ENCODE measurements at regions not wholly inside any gene's neighbourhood (a gene's known extent, or its start where the extent isn't known, plus 50 kb on each side); places are given as distances from the start of the nearest gene placed in this dataset.

GRCh38 chr10:90975096-90975495, 54.2 kb upstream of the ANKRD1 start:
- Histone ChIP-seq H3K4me1 (no peaks in the 10 kb centered on the region), H3K27me3 (no peaks in the 10 kb centered on the region), H3K4me3 (no peak overlapping the region), H3K27ac (no peak overlapping the region), H3K36me3 (no peaks in the 10 kb centered on the region), H3K9me3 (replicated peaks) (no peaks in the 10 kb centered on the region)
- no peak for DNase-seq

GRCh38 chr10:90977162-90977854, 56.4 kb upstream of the ANKRD1 start:
- no peaks in the 10 kb centered on the region for H3K27me3 ChIP-seq
- no peaks in the 10 kb centered on the region for H3K4me1 ChIP-seq
- no peaks in the 10 kb centered on the region for H3K36me3 ChIP-seq
- DNase-seq, result no peak
- H3K4me3 ChIP-seq, result no peak overlapping the region
- H3K9me3 ChIP-seq (replicated peaks), result no peaks in the 10 kb centered on the region
- H3K27ac ChIP-seq, result no peak overlapping the region

- Histone ChIP-seq H3K4me1 (no peaks in the 10 kb centered on the region), H3K9me3 (replicated peaks) (no peaks in the 10 kb centered on the region), H3K36me3 (no peaks in the 10 kb centered on the region), H3K27ac (no peak overlapping the region), H3K4me3 (no peak overlapping the region), H3K27me3 (no peaks in the 10 kb centered on the region)
- DNase-seq, result no peak
Measured at GRCh38 chr10:90977855-90978486, 57.1 kb upstream of the ANKRD1 start.

DNA sequence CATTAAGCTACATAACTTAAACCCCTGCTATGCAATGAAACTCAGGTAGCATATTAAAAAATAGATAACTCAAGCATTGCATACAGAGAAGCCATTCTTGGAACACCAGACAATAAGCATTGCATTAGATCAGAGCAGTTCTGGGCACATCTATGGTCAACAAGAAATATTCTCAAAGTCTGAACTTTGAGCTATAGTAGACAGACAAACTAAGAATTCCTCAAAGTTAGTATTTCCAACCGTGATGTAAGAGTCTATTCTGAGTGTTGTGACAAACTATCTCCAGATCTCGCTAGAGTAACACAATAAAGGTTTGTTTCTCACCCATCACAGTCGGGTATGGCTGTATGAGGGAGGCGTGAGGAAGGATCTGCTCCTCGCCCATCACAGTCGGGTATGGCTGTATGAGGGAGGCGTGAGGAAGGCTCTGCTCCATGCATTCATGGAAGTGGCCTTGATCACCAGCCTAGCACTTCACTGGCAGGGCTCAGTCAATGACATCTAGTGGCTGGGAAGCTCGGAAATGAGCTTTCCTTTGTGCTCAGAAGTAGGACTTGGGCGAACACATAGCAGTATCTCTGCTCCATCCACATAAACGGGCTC, 61.6 kb upstream of the ANKRD1 start:
- Histone ChIP-seq H3K4me3 (no peak overlapping the region), H3K36me3 (no peaks in the 10 kb centered on the region), H3K9me3 (replicated peaks) (no peaks in the 10 kb centered on the region), H3K27ac (no peak overlapping the region), H3K27me3 (no peaks in the 10 kb centered on the region), H3K4me1 (no peaks in the 10 kb centered on the region)
- DNase-seq, result no peak

- H3K4me1 ChIP-seq, result no peaks in the 10 kb centered on the region
- no peaks in the 10 kb centered on the region for H3K27me3 ChIP-seq
- H3K27ac ChIP-seq, result no peak overlapping the region
- no peaks in the 10 kb centered on the region for H3K9me3 ChIP-seq (replicated peaks)
- no peak for DNase-seq
- H3K4me3 ChIP-seq, result no peak overlapping the region
- no peaks in the 10 kb centered on the region for H3K36me3 ChIP-seq
Measured at GRCh38 chr10:90983914-90984549, 63.1 kb upstream of the ANKRD1 start.

- Histone ChIP-seq H3K36me3 (no peaks in the 10 kb centered on the region), H3K9me3 (replicated peaks) (no peaks in the 10 kb centered on the region), H3K27ac (no peak overlapping the region), H3K27me3 (no peaks in the 10 kb centered on the region), H3K4me1 (no peaks in the 10 kb centered on the region), H3K4me3 (no peak overlapping the region)
- DNase-seq, result no peak
Measured at GRCh38 chr10:90984898-90985297, 64.0 kb upstream of the ANKRD1 start.

- no peak overlapping the region for H3K4me3 ChIP-seq
- H3K9me3 ChIP-seq (replicated peaks), result no peaks in the 10 kb centered on the region
- H3K36me3 ChIP-seq, result no peaks in the 10 kb centered on the region
- no peaks in the 10 kb centered on the region for H3K4me1 ChIP-seq
- DNase-seq, result no peak
- H3K27me3 ChIP-seq, result no peaks in the 10 kb centered on the region
- no peak overlapping the region for H3K27ac ChIP-seq
Measured at GRCh38 chr10:90985321-90985933, 64.5 kb upstream of the ANKRD1 start.

DNA sequence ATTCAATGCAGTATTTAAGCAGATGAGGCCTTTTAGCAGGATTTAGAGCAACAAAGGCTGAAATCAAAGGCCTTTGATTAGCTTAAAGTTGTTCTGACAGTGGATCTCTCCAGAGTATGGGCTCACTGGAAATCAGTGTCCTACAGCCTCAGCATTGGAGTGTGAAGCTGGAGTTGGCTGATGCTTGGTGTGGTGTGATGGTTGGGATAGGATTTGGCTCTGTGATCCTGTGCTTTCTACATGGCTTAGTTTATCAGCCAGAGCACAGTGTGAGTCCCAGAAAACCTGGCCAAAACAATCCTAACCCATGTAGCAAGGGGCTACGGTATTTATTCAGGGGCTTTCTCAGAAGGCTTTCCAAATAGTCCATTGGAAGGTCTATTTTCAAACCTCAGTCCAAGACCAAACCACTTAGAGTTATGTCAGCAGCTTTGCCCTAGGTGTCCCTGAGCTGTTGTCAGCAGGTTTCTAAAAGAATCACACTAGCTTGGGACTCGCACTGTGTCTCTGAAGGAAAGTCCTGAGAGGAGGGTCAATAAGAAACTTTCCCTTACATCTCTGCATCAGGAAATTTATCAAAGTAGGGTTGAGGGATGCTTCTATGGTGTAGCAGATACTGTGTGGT, 65.4 kb upstream of the ANKRD1 start:
- Histone ChIP-seq H3K36me3 (no peaks in the 10 kb centered on the region), H3K9me3 (replicated peaks) (no peaks in the 10 kb centered on the region), H3K27me3 (no peaks in the 10 kb centered on the region), H3K4me3 (no peak overlapping the region), H3K27ac (no peak overlapping the region), H3K4me1 (no peaks in the 10 kb centered on the region)
- no peak for DNase-seq

DNA sequence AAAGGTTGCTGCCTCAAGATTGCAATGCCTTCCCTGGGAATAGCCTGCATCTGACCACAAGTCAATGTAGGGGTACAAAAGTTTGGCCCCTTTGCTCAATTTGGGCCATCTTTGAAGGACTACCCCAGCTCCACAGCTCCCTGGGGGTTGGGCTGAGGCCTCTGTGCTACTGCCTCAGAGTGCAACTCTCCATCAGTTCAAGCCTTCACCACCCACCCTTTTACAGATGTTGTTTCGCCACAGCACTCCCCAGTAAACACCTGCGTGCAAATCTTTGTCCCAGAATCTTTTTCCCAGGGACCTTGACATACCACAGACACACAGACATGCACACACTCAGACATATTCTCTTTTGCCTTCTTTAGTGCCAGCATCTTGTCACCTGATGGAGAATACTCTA, 66.0 kb upstream of the ANKRD1 start:
- no peak for DNase-seq
- Histone ChIP-seq H3K9me3 (replicated peaks) (no peaks in the 10 kb centered on the region), H3K4me1 (no peaks in the 10 kb centered on the region), H3K36me3 (no peaks in the 10 kb centered on the region), H3K4me3 (no peak overlapping the region), H3K27ac (no peak overlapping the region), H3K27me3 (no peaks in the 10 kb centered on the region)

DNA sequence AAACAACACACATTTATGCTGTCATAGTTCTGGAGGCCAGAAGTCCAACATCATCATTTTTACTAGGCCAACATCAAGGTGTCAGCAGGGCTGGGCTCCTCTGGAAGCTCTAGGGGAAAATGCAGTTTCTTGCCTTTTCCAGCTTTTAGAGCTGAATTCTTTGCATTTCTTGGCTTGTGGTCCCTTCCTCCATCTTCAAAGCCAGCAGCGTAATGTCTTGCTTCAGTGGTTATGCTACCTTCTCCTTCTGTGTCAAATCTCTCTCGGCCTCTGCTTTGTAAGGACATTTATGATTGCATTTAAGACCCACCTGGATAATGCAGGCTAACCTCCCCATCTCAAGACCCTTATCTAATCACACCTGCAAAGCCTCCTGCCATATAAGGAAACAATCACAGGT, 66.5 kb upstream of the ANKRD1 start:
- H3K4me1 ChIP-seq, result no peaks in the 10 kb centered on the region
- no peak overlapping the region for H3K27ac ChIP-seq
- DNase-seq, result no peak
- no peaks in the 10 kb centered on the region for H3K9me3 ChIP-seq (replicated peaks)
- H3K4me3 ChIP-seq, result no peak overlapping the region
- H3K36me3 ChIP-seq, result no peaks in the 10 kb centered on the region
- H3K27me3 ChIP-seq, result no peaks in the 10 kb centered on the region

- Histone ChIP-seq H3K27ac (no peak overlapping the region), H3K9me3 (replicated peaks) (no peaks in the 10 kb centered on the region), H3K4me3 (no peak overlapping the region), H3K36me3 (no peaks in the 10 kb centered on the region), H3K4me1 (no peaks in the 10 kb centered on the region), H3K27me3 (no peaks in the 10 kb centered on the region)
- DNase-seq, result no peak
Measured at GRCh38 chr10:90988024-90988423, 67.1 kb upstream of the ANKRD1 start.

DNA sequence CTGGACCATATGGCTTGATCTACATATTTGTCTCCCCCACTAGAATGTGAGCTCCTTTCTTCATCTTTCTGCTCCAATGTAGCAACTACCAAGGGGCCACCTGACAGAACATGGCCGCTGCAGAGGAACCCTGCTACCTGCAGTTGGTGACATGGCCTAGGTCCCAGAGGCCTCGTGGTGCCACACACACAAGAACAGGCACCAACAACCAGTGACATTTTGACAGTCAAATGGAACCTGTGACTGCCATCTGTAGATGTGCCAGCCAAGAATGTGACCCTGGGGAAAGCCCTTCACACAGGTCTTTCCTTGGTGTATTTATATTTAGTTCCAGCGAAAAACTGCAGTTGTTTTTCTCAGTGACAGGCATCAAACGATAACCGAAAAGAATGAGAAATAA, 67.9 kb upstream of the ANKRD1 start:
- Histone ChIP-seq H3K36me3 (no peaks in the 10 kb centered on the region), H3K27me3 (no peaks in the 10 kb centered on the region), H3K27ac (no peak overlapping the region), H3K9me3 (replicated peaks) (no peaks in the 10 kb centered on the region), H3K4me3 (no peak overlapping the region), H3K4me1 (no peaks in the 10 kb centered on the region)
- no peak for DNase-seq

DNA sequence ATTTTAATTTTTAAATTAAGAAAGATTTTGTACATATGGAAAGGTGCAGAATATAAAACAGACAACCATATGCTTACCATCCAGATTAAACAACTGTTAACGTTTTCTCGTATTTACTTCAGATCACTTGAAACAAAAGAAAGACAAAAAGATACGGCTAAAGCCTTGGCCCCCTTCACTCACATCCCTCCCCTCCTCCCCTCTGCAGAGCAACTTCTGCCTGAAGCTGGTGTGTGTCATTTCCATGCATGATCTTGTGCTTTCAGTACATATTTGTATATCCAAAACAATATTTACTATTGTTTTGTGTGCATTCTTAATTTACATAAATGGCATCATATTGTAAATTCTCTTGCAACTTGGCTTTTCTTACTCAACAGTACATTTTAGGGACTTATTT, 68.5 kb upstream of the ANKRD1 start:
- no peak for DNase-seq
- no peak overlapping the region for H3K4me3 ChIP-seq
- H3K4me1 ChIP-seq, result no peaks in the 10 kb centered on the region
- no peaks in the 10 kb centered on the region for H3K27me3 ChIP-seq
- no peaks in the 10 kb centered on the region for H3K9me3 ChIP-seq (replicated peaks)
- H3K27ac ChIP-seq, result no peak overlapping the region
- no peaks in the 10 kb centered on the region for H3K36me3 ChIP-seq

- no peak overlapping the region for H3K4me3 ChIP-seq
- no peak overlapping the region for H3K27ac ChIP-seq
- no peaks in the 10 kb centered on the region for H3K27me3 ChIP-seq
- no peak for DNase-seq
- no peaks in the 10 kb centered on the region for H3K9me3 ChIP-seq (replicated peaks)
- H3K36me3 ChIP-seq, result no peaks in the 10 kb centered on the region
- H3K4me1 ChIP-seq, result no peaks in the 10 kb centered on the region
Measured at GRCh38 chr10:90992462-90992861, 71.6 kb upstream of the ANKRD1 start.

DNA sequence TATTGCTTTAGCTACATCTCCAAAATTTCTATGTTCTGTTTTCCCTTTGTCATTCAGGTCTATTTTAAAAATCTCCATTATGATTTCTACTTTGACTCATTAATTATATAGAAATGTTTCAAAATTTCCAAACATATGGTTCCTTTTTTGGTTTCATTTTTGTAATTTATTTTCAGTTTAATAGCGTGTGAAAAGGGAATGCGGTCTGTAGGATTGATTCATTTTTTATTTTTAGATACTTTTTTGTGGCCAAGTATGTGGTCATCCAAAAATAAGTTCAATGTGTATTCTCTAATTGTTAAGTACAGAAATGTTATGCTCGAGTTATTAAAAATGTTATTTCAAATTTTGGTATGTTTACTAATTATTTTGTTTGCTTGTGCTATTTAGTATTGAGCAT, 72.5 kb upstream of the ANKRD1 start:
- Histone ChIP-seq H3K4me1 (peaks cover 2% of the 10 kb centered on the region; the same call in 1 of the 2 replicates), H3K4me3 (no peak overlapping the region), H3K9me3 (replicated peaks) (no peaks in the 10 kb centered on the region), H3K27me3 (no peaks in the 10 kb centered on the region), H3K36me3 (no peaks in the 10 kb centered on the region), H3K27ac (no peak overlapping the region)
- DNase-seq, result no peak
